Mucosa of descending colon (tissue), 3 donors: ENCODE measurements at regions not wholly inside any gene's neighbourhood (a gene's known extent, or its start where the extent isn't known, plus 50 kb on each side); places are given as distances from the start of the nearest gene placed in this dataset.

Experiments used
- ATAC-seq: fragments of 200-7000 bp; cut with Tn5 transposase; one replicate; pipeline ENCODE4 v1.9.1; 2020; ENCODE audit warnings: mild to moderate bottlenecking, moderate library complexity
- DNase-seq, 3 donors: peaks; one replicate each; pipeline ENCODE4 v3.0.0-alpha.2; 2020
- H3K36me3 ChIP-seq: fragments of 200-600 bp; one replicate; pipeline ENCODE4 v1.8.0; 2021; ENCODE audit warnings: low read depth, mild to moderate bottlenecking
- H3K4me1 ChIP-seq: fragments of 200-600 bp; one replicate; pipeline ENCODE4 v1.8.0; 2021; ENCODE audit warnings: low read depth, mild to moderate bottlenecking
- H3K4me3 ChIP-seq: fragments of 200-600 bp; one replicate; pipeline ENCODE4 v1.8.0; 2021; ENCODE audit warnings: mild to moderate bottlenecking
- H3K9me3 ChIP-seq: fragments of 200-600 bp; one replicate; pipeline ENCODE4 v1.8.0; 2021; ENCODE audit warnings: mild to moderate bottlenecking
- intact Hi-C, 2 donors: fragments of 100-400 bp; cut with DNase I in 1 of 2; cut with micrococcal nuclease in 1 of 2; formaldehyde crosslinking; loops; one replicate each; pipeline versions ENCODE4 v1.11.0 to v1.11.1; 2022; cut with DNase I, micrococcal nuclease
- TF ChIP-seq, protein P1 (sequence below): fragments of 200-600 bp; IDR thresholded peaks from one replicate; pipeline ENCODE4 v1.8.0; 2022; ENCODE audit warnings: antibody characterized with exemption, mild to moderate bottlenecking
- donor health status: DM: no; HTN: no; CAD: no; lungs with moderate emphysema.
- donor health status: DM: no; HTN: no; CAD: no.
- donor health status: DM: no; HTN: yes; CAD: no.

DNA sequence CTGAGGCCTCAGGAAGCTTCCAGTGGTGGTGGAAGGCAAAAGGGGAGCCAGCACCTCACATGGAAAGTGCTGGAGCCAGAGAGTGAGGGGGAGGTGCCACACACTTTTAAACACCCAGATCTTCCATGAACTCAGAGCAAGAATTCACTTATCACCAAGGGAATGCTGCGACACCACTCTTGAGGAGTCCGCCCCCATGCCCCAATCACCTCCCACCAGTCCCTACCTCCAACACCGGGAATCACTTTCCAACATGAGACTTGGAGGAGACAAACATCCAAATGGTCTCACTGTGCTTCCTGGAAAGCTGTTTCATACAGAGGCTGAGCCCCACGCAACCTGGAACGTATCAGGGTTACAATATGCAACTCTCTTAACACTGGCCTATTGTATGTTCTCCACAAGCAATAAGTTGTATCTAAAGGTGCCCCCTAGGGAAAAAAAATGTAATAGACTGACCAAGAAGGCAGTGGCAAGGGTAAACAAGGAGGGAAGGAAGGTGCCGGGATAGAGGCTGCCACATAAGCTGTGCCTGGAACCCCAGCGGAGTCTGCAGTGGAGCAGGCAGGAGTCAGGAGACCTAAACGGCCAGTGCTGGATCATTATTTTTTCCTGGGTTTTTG is 106.7 kb upstream of the FOXF1 start:
- TF ChIP-seq, protein P1, sequence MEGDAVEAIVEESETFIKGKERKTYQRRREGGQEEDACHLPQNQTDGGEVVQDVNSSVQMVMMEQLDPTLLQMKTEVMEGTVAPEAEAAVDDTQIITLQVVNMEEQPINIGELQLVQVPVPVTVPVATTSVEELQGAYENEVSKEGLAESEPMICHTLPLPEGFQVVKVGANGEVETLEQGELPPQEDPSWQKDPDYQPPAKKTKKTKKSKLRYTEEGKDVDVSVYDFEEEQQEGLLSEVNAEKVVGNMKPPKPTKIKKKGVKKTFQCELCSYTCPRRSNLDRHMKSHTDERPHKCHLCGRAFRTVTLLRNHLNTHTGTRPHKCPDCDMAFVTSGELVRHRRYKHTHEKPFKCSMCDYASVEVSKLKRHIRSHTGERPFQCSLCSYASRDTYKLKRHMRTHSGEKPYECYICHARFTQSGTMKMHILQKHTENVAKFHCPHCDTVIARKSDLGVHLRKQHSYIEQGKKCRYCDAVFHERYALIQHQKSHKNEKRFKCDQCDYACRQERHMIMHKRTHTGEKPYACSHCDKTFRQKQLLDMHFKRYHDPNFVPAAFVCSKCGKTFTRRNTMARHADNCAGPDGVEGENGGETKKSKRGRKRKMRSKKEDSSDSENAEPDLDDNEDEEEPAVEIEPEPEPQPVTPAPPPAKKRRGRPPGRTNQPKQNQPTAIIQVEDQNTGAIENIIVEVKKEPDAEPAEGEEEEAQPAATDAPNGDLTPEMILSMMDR = no peak
- no peak overlapping the region for H3K4me3 ChIP-seq
- intact Hi-C loops = no loop called here
- no peaks in the 10 kb centered on the region for H3K9me3 ChIP-seq
- no peak for ATAC-seq
- no peaks in the 10 kb centered on the region for H3K4me1 ChIP-seq
- no peaks in the 10 kb centered on the region for H3K36me3 ChIP-seq
- no peak for DNase-seq

DNA sequence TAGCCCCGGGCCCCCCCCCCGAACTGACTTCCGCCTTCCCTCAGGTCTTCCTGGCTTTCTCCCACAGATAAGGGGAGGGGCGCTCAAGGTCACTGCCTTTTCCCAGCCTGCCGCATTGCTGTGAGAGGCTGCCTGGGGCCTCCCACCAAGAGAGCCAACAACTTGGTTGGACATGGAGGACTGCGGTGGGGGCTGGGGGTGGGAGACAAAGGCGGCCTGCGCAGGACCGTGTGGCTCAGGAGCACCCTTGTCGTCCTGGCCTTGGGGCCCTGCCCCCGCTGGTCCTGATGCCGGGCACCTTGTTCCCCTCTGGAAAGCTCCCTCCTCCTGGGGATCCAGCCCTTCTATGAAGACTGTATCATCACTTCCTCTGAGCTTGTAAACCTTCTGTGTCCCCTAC is 105.6 kb upstream of the FOXF1 start:
- H3K4me3 ChIP-seq = no peak overlapping the region
- DNase-seq (no peak), ATAC-seq (no peak)
- H3K36me3 ChIP-seq = no peaks in the 10 kb centered on the region
- intact Hi-C loops = no loop called here
- no peaks in the 10 kb centered on the region for H3K4me1 ChIP-seq
- TF ChIP-seq, protein P1 = no peak
- H3K9me3 ChIP-seq = no peaks in the 10 kb centered on the region

DNA sequence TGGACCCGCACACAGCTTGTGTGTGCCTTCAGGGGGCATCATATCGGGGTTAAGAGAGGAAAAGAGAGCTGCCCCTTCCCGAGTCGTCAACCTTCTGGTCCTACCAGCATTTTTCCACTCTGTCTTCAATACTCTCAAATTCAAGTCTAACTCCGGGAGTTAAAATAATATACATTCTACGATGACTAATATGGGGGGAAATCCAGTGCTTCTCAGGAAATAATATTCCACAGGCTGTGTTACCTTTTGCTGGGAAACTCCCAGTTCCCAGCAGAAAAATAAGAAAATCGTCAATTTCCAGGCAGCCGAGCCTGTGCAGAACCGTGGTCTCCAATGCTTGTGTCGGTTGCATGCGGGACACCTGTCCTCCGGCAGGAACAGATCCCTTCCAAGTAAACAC is 105.0 kb upstream of the FOXF1 start:
- H3K9me3 ChIP-seq = no peaks in the 10 kb centered on the region
- DNase-seq (no peak), ATAC-seq (no peak)
- H3K36me3 ChIP-seq = no peaks in the 10 kb centered on the region
- H3K4me3 ChIP-seq = no peak overlapping the region
- no peaks in the 10 kb centered on the region for H3K4me1 ChIP-seq
- TF ChIP-seq, protein P1 = no peak
- intact Hi-C loops = no loop called here

DNA sequence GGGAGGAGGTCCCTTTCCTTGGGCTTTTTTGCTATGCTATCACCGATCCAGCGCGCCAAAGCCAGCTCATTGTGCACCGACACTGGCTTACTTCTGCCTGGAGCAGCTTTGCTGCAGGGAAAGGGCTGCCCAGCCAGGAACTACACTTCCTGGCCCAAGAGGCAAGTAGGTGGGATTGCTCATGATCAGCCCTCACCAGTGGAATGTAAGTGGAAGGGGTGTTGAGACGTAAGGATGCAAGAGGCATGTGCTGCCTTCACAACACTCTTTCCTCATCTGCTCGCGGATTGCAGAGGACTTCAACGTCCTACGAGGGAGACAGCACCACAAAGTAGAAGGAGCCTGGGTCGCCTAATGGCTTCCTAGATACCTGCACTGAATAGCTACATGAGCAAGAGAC is 104.3 kb upstream of the FOXF1 start:
- TF ChIP-seq, protein P1 = no peak
- Histone ChIP-seq H3K4me3 (no peak overlapping the region), H3K4me1 (no peaks in the 10 kb centered on the region), H3K36me3 (no peaks in the 10 kb centered on the region), H3K9me3 (no peaks in the 10 kb centered on the region)
- no peak for ATAC-seq
- intact Hi-C loops = no loop called here
- no peak for DNase-seq

DNA sequence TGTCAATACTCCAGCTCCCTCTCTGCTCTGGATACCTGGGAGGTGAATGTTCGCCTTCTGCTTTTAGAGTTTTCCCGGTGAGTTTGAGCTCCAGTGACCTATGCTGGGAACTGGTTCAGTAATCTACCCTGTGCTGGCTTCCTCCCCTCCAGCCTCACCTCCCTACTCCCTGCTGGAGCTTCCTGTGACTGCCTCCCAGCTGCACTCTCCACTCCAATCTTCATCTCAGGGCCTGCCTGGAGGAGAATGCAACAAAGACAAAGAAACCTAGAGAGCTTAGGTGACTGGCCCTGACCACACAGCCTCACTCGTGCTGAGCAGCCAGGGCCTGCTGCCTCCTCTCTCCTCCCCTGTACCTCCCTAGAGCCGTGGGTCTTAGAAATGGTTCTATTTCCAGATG is 101.6 kb upstream of the FOXF1 start:
- ATAC-seq = no peak
- DNase-seq = no peak
- Histone ChIP-seq H3K9me3 (no peaks in the 10 kb centered on the region), H3K4me3 (no peak overlapping the region), H3K36me3 (no peaks in the 10 kb centered on the region), H3K4me1 (no peaks in the 10 kb centered on the region)
- TF ChIP-seq, protein P1 = no peak
- intact Hi-C loops = no loop called here

DNA sequence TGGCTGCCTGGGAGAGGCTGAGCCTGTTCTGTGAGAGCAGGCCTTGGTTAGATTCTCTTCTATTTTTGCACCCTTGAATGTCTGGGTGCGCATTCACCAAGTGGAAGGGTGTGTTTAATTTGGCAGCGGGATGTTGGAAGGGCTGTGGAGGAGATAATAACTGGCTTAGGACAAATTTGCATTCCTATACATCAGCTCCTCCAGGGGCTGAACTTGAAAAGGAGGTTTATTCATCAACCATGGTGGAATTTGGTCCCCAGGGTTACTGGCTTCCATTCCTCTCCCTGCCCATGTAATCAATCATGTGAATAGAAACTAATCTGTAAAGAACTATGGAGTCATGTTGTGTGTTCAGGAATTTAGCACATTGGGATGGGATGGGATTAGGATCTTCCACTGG is 100.2 kb upstream of the FOXF1 start:
- no peak overlapping the region for H3K4me3 ChIP-seq
- no peaks in the 10 kb centered on the region for H3K4me1 ChIP-seq
- TF ChIP-seq, protein P1 = no peak
- no peak for ATAC-seq
- no peaks in the 10 kb centered on the region for H3K36me3 ChIP-seq
- no peaks in the 10 kb centered on the region for H3K9me3 ChIP-seq
- intact Hi-C loops = no loop called here
- no peak for DNase-seq
